ENCODE measurements at regions not wholly inside any gene's neighbourhood (a gene's known extent, or its start where the extent isn't known, plus 50 kb on each side); places are given as distances from the start of the nearest gene placed in this dataset.

GRCh38 chr6:8201679-8202078 lies 99.3 kb upstream of the EEF1E1 start:
- Histone ChIP-seq H3K4me3 (no peak overlapping the region), H3K27me3 (no peaks in the 10 kb centered on the region), H3K27ac (no peak overlapping the region), H3K36me3 (no peaks in the 10 kb centered on the region), H3K9me3 (no peaks in the 10 kb centered on the region), H3K4me1 (no peaks in the 10 kb centered on the region)
- no peak for TF ChIP-seq EP300 (IDR thresholded peaks at IDR 0.05)
- TF ChIP-seq, protein P1, sequence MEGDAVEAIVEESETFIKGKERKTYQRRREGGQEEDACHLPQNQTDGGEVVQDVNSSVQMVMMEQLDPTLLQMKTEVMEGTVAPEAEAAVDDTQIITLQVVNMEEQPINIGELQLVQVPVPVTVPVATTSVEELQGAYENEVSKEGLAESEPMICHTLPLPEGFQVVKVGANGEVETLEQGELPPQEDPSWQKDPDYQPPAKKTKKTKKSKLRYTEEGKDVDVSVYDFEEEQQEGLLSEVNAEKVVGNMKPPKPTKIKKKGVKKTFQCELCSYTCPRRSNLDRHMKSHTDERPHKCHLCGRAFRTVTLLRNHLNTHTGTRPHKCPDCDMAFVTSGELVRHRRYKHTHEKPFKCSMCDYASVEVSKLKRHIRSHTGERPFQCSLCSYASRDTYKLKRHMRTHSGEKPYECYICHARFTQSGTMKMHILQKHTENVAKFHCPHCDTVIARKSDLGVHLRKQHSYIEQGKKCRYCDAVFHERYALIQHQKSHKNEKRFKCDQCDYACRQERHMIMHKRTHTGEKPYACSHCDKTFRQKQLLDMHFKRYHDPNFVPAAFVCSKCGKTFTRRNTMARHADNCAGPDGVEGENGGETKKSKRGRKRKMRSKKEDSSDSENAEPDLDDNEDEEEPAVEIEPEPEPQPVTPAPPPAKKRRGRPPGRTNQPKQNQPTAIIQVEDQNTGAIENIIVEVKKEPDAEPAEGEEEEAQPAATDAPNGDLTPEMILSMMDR (IDR thresholded peaks at IDR 0.05), result no peak
- no peak for TF ChIP-seq POLR2A (IDR thresholded peaks at IDR 0.05)
- 60 to 74% methylated on average over 5 of the region's 5 CpGs for WGBS, 2 donors
- DNase-seq (ENCODE audit: low spot score in 2 of 2), result no peak

- TF ChIP-seq POLR2A (IDR thresholded peaks at IDR 0.05) (no peak), EP300 (IDR thresholded peaks at IDR 0.05) (no peak)
- TF ChIP-seq, protein P1 (IDR thresholded peaks at IDR 0.05), result no peak
- no peak overlapping the region for H3K4me3 ChIP-seq
- H3K27ac ChIP-seq, result no peak overlapping the region
- no peaks in the 10 kb centered on the region for H3K9me3 ChIP-seq
- WGBS, 2 donors, result 58 to 59% methylated on average over 3 of the region's 3 CpGs
- H3K27me3 ChIP-seq, result no peaks in the 10 kb centered on the region
- H3K4me1 ChIP-seq, result no peaks in the 10 kb centered on the region
- no peak for DNase-seq (ENCODE audit: low spot score in 2 of 2)
- H3K36me3 ChIP-seq, result no peaks in the 10 kb centered on the region
These were observed 97.9 kb upstream of the EEF1E1 start for GRCh38 chr6:8200255-8200654.

GRCh38 chr6:8195714-8196102 lies 93.4 kb upstream of the EEF1E1 start:
- WGBS, 2 donors, result 45 to 53% methylated on average over 4 of the region's 4 CpGs
- DNase-seq (ENCODE audit: low spot score in 2 of 2), result no peak
- no peaks in the 10 kb centered on the region for H3K36me3 ChIP-seq
- H3K4me1 ChIP-seq, result no peaks in the 10 kb centered on the region
- TF ChIP-seq, protein P1 (IDR thresholded peaks at IDR 0.05), result no peak
- TF ChIP-seq POLR2A (IDR thresholded peaks at IDR 0.05) (no peak), EP300 (IDR thresholded peaks at IDR 0.05) (no peak)
- H3K27me3 ChIP-seq, result no peaks in the 10 kb centered on the region
- no peaks in the 10 kb centered on the region for H3K9me3 ChIP-seq
- no peak overlapping the region for H3K27ac ChIP-seq
- H3K4me3 ChIP-seq, result no peak overlapping the region

DNA sequence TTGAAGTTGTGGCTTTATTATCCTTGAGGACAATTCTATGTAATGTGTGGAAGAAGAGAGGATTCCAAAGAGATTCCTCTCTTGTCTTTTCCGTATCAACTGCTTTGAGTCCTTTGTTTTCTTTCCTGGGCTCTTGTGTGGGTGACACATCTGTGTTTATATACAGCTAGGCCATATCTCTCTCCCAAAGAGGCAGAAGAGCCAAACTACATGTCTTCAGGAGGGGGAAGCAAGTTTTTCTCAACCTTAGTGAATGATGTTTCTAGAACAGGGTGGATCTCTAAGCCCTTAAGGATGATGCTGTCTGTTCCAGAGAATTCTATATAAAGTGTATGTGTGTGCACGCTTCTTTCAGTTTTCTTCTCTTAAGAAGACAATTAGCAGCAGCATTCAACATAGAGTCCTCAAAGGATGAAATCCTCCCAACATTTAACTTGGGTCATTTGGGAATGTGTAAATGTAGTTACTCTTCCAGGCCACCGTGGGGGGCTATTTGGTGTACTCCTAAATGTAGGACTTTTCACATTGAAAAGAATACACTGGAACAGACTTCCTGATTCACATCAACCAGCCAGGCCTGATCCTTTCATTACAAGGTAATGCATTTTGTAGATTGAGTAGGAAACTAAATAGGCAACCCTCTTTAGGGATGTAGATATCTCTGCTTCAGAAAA lies 92.8 kb upstream of the EEF1E1 start:
- no peak overlapping the region for H3K4me3 ChIP-seq
- 57 to 60% methylated on average over 3 of the region's 3 CpGs for WGBS, 2 donors
- H3K27ac ChIP-seq, result no peak overlapping the region
- no peaks in the 10 kb centered on the region for H3K27me3 ChIP-seq
- H3K4me1 ChIP-seq, result no peaks in the 10 kb centered on the region
- no peaks in the 10 kb centered on the region for H3K36me3 ChIP-seq
- DNase-seq (ENCODE audit: low spot score in 2 of 2), result no peak
- no peaks in the 10 kb centered on the region for H3K9me3 ChIP-seq
- TF ChIP-seq, protein P1 (IDR thresholded peaks at IDR 0.05), result no peak
- TF ChIP-seq EP300 (IDR thresholded peaks at IDR 0.05), result no peak
- TF ChIP-seq POLR2A (IDR thresholded peaks at IDR 0.05), result no peak

GRCh38 chr6:8194490-8194889 lies 92.1 kb upstream of the EEF1E1 start:
- WGBS, 2 donors, result 63 to 72% methylated on average over 3 of the region's 3 CpGs
- TF ChIP-seq, protein P1 (IDR thresholded peaks at IDR 0.05), result no peak
- no peak for TF ChIP-seq EP300 (IDR thresholded peaks at IDR 0.05)
- TF ChIP-seq POLR2A (IDR thresholded peaks at IDR 0.05), result no peak
- Histone ChIP-seq H3K36me3 (no peaks in the 10 kb centered on the region), H3K27ac (no peak overlapping the region), H3K9me3 (no peaks in the 10 kb centered on the region), H3K4me1 (no peaks in the 10 kb centered on the region), H3K4me3 (no peak overlapping the region), H3K27me3 (no peaks in the 10 kb centered on the region)
- no peak for DNase-seq (ENCODE audit: low spot score in 2 of 2)
